Loucy (cell line): ENCODE measurements at regions not wholly inside any gene's neighbourhood (a gene's known extent, or its start where the extent isn't known, plus 50 kb on each side); places are given as distances from the start of the nearest gene placed in this dataset.

Experiments
- H2AFZ ChIP-seq: fragments of 200-600 bp; sonication (generic); 2 replicates; pipeline ENCODE4 v1.6.0; 2016; ENCODE audit warnings: antibody characterized with exemption, mild to moderate bottlenecking, low read length, moderate library complexity
- H3F3A ChIP-seq: fragments of 200-600 bp; 2 replicates; pipeline ENCODE4 v1.6.0; 2016; ENCODE audit warnings: antibody characterized with exemption, low read depth, mild to moderate bottlenecking
- H3K27me3 ChIP-seq: fragments of 200-600 bp; sonication (generic); 2 replicates; pipeline ENCODE4 v1.6.1; 2014; ENCODE audit warnings: low read length, mild to moderate bottlenecking; ENCODE audit not compliant: insufficient read depth, poor library complexity, severe bottlenecking
- H3K36me3 ChIP-seq: fragments of 200-600 bp; sonication (generic); 2 replicates; pipeline ENCODE4 v1.6.1; 2016; ENCODE audit warnings: low read length; ENCODE audit not compliant: insufficient read depth
- H3K4me1 ChIP-seq: fragments of 200-600 bp; sonication (generic); 2 replicates; pipeline ENCODE4 v1.5.1; 2014; ENCODE audit warnings: low read length, mild to moderate bottlenecking; ENCODE audit not compliant: insufficient read depth, poor library complexity, severe bottlenecking
- H3K4me2 ChIP-seq: fragments of 200-600 bp; sonication (generic); 2 replicates; pipeline ENCODE4 v1.6.0; 2014; ENCODE audit warnings: antibody characterized with exemption, low read length, low read depth, mild to moderate bottlenecking; ENCODE audit not compliant: poor library complexity, severe bottlenecking
- H3K4me3 ChIP-seq: fragments of 200-600 bp; sonication (generic); 2 replicates; pipeline ENCODE4 v1.5.1; 2014; ENCODE audit warnings: low read length, mild to moderate bottlenecking, mixed read lengths; ENCODE audit not compliant: poor library complexity, severe bottlenecking
- H3K79me2 ChIP-seq: fragments of 200-600 bp; sonication (generic); 2 replicates; pipeline ENCODE4 v1.6.1; 2014; ENCODE audit warnings: low read length; ENCODE audit not compliant: insufficient read depth
- H3K9ac ChIP-seq: fragments of 200-600 bp; sonication (generic); 2 replicates; pipeline ENCODE4 v1.6.0; 2014; ENCODE audit warnings: mild to moderate bottlenecking, low read depth, low read length, moderate library complexity; ENCODE audit not compliant: poor library complexity, severe bottlenecking
- H3K9me2 ChIP-seq: fragments of 200-600 bp; sonication (generic); replicated peaks from 2 replicates; pipeline ENCODE4 v1.6.1; 2016; ENCODE audit warnings: low read depth, low read length, mixed read lengths
- H3K9me3 ChIP-seq: fragments of 200-600 bp; sonication (generic); 2 replicates; pipeline ENCODE4 v1.6.1; 2014; ENCODE audit warnings: mild to moderate bottlenecking, antibody characterized with exemption, low read length, low read depth; ENCODE audit not compliant: insufficient read depth
- H4K20me1 ChIP-seq: fragments of 200-600 bp; sonication (generic); 2 replicates; pipeline ENCODE4 v1.6.0; 2014; ENCODE audit warnings: antibody characterized with exemption, low read length, mild to moderate bottlenecking; ENCODE audit not compliant: insufficient read depth, poor library complexity, severe bottlenecking
- CTCF ChIP-seq: fragments of 200-600 bp; sonication (generic); conservative IDR thresholded peaks from 2 replicates; pipeline ENCODE4 v1.5.1; 2014; ENCODE audit warnings: mild to moderate bottlenecking, antibody characterized with exemption, low read length
- EZH2phosphoT487 ChIP-seq: fragments of 200-600 bp; IDR thresholded peaks from 2 replicates; pipeline ENCODE4 v1.6.1; 2018; ENCODE audit warnings: antibody characterized with exemption, mild to moderate bottlenecking, moderate library complexity, borderline replicate concordance

GRCh38 chr2:185202945-185203528 is 535.6 kb upstream of the FSIP2 start:
- H3K4me1 ChIP-seq: no peaks in the 10 kb centered on the region
- no peaks in the 10 kb centered on the region for H4K20me1 ChIP-seq
- no peak overlapping the region for H2AFZ ChIP-seq
- no peaks in the 10 kb centered on the region for H3K9me2 ChIP-seq
- H3K9me3 ChIP-seq: no peaks in the 10 kb centered on the region
- no peaks in the 10 kb centered on the region for H3K79me2 ChIP-seq
- TF ChIP-seq CTCF (no peak), EZH2phosphoT487 (no peak)
- no peak overlapping the region for H3K4me3 ChIP-seq
- no peaks in the 10 kb centered on the region for H3K27me3 ChIP-seq
- no peak overlapping the region for H3K9ac ChIP-seq
- H3K4me2 ChIP-seq: no peak overlapping the region
- no peaks in the 10 kb centered on the region for H3F3A ChIP-seq
- no peaks in the 10 kb centered on the region for H3K36me3 ChIP-seq

GRCh38 chr2:185208261-185208660 is 530.3 kb upstream of the FSIP2 start:
- no peak overlapping the region for H3K4me2 ChIP-seq
- H2AFZ ChIP-seq: no peak overlapping the region
- no peaks in the 10 kb centered on the region for H4K20me1 ChIP-seq
- peak; percentile 52 for TF ChIP-seq CTCF
- no peak for TF ChIP-seq EZH2phosphoT487
- H3K36me3 ChIP-seq: no peaks in the 10 kb centered on the region
- no peaks in the 10 kb centered on the region for H3K27me3 ChIP-seq
- H3K9ac ChIP-seq: no peak overlapping the region
- no peak overlapping the region for H3K4me3 ChIP-seq
- H3K9me2 ChIP-seq: no peaks in the 10 kb centered on the region
- no peaks in the 10 kb centered on the region for H3F3A ChIP-seq
- H3K79me2 ChIP-seq: no peaks in the 10 kb centered on the region
- no peaks in the 10 kb centered on the region for H3K9me3 ChIP-seq
- H3K4me1 ChIP-seq: no peaks in the 10 kb centered on the region

GRCh38 chr2:185215497-185215896 is 523.1 kb upstream of the FSIP2 start:
- no peak overlapping the region for H2AFZ ChIP-seq
- no peak overlapping the region for H3K4me3 ChIP-seq
- H3K9me2 ChIP-seq: no peaks in the 10 kb centered on the region
- no peak for TF ChIP-seq CTCF
- TF ChIP-seq EZH2phosphoT487: no peak
- no peaks in the 10 kb centered on the region for H3K9me3 ChIP-seq
- no peak overlapping the region for H3K4me2 ChIP-seq
- no peak overlapping the region for H3K9ac ChIP-seq
- H3K79me2 ChIP-seq: no peaks in the 10 kb centered on the region
- no peaks in the 10 kb centered on the region for H3K36me3 ChIP-seq
- H4K20me1 ChIP-seq: no peaks in the 10 kb centered on the region
- H3K4me1 ChIP-seq: no peaks in the 10 kb centered on the region
- no peaks in the 10 kb centered on the region for H3K27me3 ChIP-seq
- no peaks in the 10 kb centered on the region for H3F3A ChIP-seq
